Psoas muscle (tissue), 7 donors: ENCODE measurements at regions not wholly inside any gene's neighbourhood (a gene's known extent, or its start where the extent isn't known, plus 50 kb on each side); places are given as distances from the start of the nearest gene placed in this dataset.

Experiments
- ATAC-seq, 4 donors: fragments of 200-7000 bp; cut with Tn5 transposase; one replicate each; pipeline ENCODE4 v1.9.1; 2020; ENCODE audit warnings: moderate library complexity in 3 of 4, mild to moderate bottlenecking in 2 of 4
- DNase-seq, 2 donors: peaks; one replicate each; pipeline ENCODE4 v3.0.0-alpha.2; 2020
- H3K27ac ChIP-seq: fragments of 200-600 bp; one replicate; pipeline ENCODE4 v1.8.0; 2022
- H3K27me3 ChIP-seq, 3 donors: fragments of 200-600 bp in 1 of 3; one replicate each; pipeline versions ENCODE4 v1.6.1 to v1.8.0; 2013 to 2022; ENCODE audit warnings: low read length in 2 of 3, mild to moderate bottlenecking in 2 of 3, moderate library complexity in 1 of 3; ENCODE audit not compliant: insufficient read depth in 3 of 3
- H3K36me3 ChIP-seq, 2 donors: fragments of 200-600 bp in 1 of 2; one replicate each; pipeline versions ENCODE4 v1.6.1 to v1.8.0; 2013 to 2022; ENCODE audit warnings: low read depth in 1 of 2, mild to moderate bottlenecking in 1 of 2, moderate library complexity in 1 of 2; ENCODE audit not compliant: insufficient read depth in 1 of 2
- H3K4me1 ChIP-seq: fragments of 200-600 bp; one replicate; pipeline ENCODE4 v1.8.0; 2022
- H3K4me3 ChIP-seq: fragments of 200-600 bp; one replicate; pipeline ENCODE4 v1.8.0; 2022; ENCODE audit warnings: mild to moderate bottlenecking
- H3K9me3 ChIP-seq: fragments of 200-600 bp; one replicate; pipeline ENCODE4 v1.8.0; 2022
- WGBS, 3 donors: extraction: QIAGEN DNeasy Blood & Tissue Kit; methylation state at CpG; one replicate each; pipeline versions ENCODE4 v1.1.6 to v1.1.7; 2013; 5-methylcytosine and 5-hydroxymethylcytosine counted together
- intact Hi-C, 2 donors: fragments of 100-400 bp; cut with DNase I; formaldehyde crosslinking; loops; one replicate each; pipeline versions ENCODE4 v1.11.0 to v1.14.2; 2022
- TF ChIP-seq, protein P1 (sequence below): fragments of 200-600 bp; IDR thresholded peaks from one replicate; pipeline ENCODE4 v1.8.0; 2022; ENCODE audit warnings: antibody characterized with exemption
- donor health status: healthy with polysubstance abuse.
- donor health status: DM: no; HTN: no; CAD: no; lungs with moderate emphysema.
- donor health status: Bipolar disorder and iron deficiency.
- donor health status: healthy.
- donor health status: DM: yes; HTN: yes; CAD: no.
- donor health status: DM: no; HTN: no; CAD: no.
- donor health status: DM: yes; HTN: yes; CAD: no.

- ATAC-seq (no peak), DNase-seq (no peak)
- no peaks in the 10 kb centered on the region for H3K9me3 ChIP-seq
- WGBS, 3 donors = 78 to 91% (median 87%) methylated on average over 11 of the region's 11 CpGs
- H3K27me3 ChIP-seq = no peaks in the 10 kb centered on the region
- H3K4me1 ChIP-seq = peaks cover 44% of the 10 kb centered on the region
- intact Hi-C loops = loop anchor here in 1 of 2 donors (2.0 kb wide), 1 partner anchor 205 kb away; no protein-coding TSS in a partner anchor
- TF ChIP-seq, protein P1, sequence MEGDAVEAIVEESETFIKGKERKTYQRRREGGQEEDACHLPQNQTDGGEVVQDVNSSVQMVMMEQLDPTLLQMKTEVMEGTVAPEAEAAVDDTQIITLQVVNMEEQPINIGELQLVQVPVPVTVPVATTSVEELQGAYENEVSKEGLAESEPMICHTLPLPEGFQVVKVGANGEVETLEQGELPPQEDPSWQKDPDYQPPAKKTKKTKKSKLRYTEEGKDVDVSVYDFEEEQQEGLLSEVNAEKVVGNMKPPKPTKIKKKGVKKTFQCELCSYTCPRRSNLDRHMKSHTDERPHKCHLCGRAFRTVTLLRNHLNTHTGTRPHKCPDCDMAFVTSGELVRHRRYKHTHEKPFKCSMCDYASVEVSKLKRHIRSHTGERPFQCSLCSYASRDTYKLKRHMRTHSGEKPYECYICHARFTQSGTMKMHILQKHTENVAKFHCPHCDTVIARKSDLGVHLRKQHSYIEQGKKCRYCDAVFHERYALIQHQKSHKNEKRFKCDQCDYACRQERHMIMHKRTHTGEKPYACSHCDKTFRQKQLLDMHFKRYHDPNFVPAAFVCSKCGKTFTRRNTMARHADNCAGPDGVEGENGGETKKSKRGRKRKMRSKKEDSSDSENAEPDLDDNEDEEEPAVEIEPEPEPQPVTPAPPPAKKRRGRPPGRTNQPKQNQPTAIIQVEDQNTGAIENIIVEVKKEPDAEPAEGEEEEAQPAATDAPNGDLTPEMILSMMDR = no peak
- no peak overlapping the region for H3K27ac ChIP-seq
- no peak overlapping the region for H3K4me3 ChIP-seq
- no peaks in the 10 kb centered on the region for H3K36me3 ChIP-seq
Measured at GRCh38 chr1:67557696-67558448, 127.1 kb upstream of the GADD45A start.

DNA sequence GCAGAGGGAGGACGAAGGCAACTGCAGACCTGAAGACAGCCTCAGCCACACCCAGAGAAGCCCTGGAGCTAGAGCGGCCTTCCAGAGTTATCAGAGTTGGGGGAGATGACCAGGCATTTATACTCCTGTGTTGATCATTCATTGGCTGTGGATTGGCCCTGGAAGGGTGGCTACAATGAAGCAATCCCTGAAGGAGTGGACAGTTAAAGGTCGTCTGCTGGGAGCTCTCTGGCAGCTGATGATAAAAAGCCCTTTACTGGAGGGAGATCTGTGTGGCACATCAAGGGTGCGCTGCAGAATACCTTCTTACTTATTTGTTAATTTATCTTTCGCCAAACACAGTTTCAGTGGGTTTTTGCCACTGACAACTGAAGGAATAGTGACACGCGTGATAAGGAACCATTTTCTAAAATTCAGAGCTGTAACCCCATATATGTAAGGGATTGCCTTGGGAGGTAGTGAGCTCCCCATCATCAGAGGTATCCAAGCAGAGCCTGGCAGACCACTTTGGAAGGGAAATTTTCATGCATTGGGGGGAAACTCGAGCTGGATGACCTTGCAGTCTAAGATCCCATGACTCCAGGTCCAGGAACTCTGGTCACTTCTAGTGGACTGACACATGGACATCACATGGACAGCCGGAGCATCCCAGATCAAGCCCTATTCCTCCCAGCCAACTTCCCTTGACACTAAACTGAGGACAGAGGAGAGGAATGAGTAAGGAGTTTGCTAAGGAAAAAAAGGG is 126.4 kb upstream of the GADD45A start:
- Histone ChIP-seq H3K27ac (peak overlapping the region; percentile 92), H3K9me3 (no peaks in the 10 kb centered on the region), H3K36me3 (no peaks in the 10 kb centered on the region), H3K4me1 (peaks cover 44% of the 10 kb centered on the region), H3K4me3 (peak overlapping the region; percentile 43), H3K27me3 (no peaks in the 10 kb centered on the region)
- no peak for DNase-seq
- no peak for ATAC-seq
- TF ChIP-seq, protein P1 = no peak
- intact Hi-C loops = loop anchor here in 1 of 2 donors (2.0 kb wide), 1 partner anchor 204 kb away; no protein-coding TSS in a partner anchor
- 79 to 87% (median 82%) methylated on average over 9 of the region's 9 CpGs for WGBS, 3 donors

DNA sequence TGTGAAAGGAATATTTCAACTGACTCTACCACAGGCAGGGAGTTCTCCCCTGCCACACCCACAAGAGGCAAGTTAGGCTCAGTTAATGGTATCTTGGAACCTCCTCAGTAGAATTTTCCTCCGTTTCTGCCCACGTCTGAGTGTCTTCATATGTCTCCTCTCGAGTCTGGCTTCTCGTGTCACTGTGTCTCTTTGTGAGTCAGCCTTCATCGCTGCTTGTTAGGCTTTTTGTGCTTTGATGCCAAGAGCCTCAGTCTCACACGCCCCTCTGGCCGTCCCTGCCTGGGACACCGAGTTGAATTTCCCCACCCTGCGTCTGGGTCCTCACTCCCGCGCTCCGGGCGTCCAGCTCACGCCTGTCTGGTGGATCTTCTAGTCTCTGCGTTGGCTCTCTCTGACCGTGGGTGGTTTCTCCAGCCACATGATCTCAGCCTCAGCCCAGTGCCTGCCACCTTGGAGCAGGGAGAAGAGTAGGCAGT is 125.7 kb upstream of the GADD45A start:
- peak overlapping the region; percentile 92 for H3K27ac ChIP-seq
- intact Hi-C loops = loop anchor here in 1 of 2 donors (2.0 kb wide), 1 partner anchor 204 kb away; no protein-coding TSS in a partner anchor
- H3K36me3 ChIP-seq = no peaks in the 10 kb centered on the region
- no peaks in the 10 kb centered on the region for H3K9me3 ChIP-seq
- DNase-seq = peak; percentile 77 to 81
- peak; percentile 28 to 56 (median 36) for ATAC-seq
- TF ChIP-seq, protein P1 = no peak
- WGBS, 3 donors = 24 to 50% (median 24%) methylated on average over 16 of the region's 16 CpGs
- H3K4me3 ChIP-seq = peak overlapping the region; percentile 43
- H3K4me1 ChIP-seq = peaks cover 44% of the 10 kb centered on the region
- H3K27me3 ChIP-seq = no peaks in the 10 kb centered on the region

GRCh38 chr1:67560580-67561255 is 124.3 kb upstream of the GADD45A start:
- WGBS, 3 donors = 61 to 70% (median 65%) methylated on average over 10 of the region's 10 CpGs
- Histone ChIP-seq H3K27me3 (no peaks in the 10 kb centered on the region), H3K4me3 (no peak overlapping the region), H3K36me3 (no peaks in the 10 kb centered on the region), H3K27ac (peak overlapping the region; percentile 92), H3K9me3 (no peaks in the 10 kb centered on the region), H3K4me1 (peaks cover 39% of the 10 kb centered on the region)
- no peak for DNase-seq
- TF ChIP-seq, protein P1 = no peak
- peak; percentile 58 to 68 (median 60) for ATAC-seq
- intact Hi-C loops = loop anchor here (1.0 to 5.0 kb wide), 2 partner anchors 125 to 127 kb away; partner anchors contain the start of gene GADD45A (in 2 of the 2)
